ENCODE measurements at regions not wholly inside any gene's neighbourhood (a gene's known extent, or its start where the extent isn't known, plus 50 kb on each side); places are given as distances from the start of the nearest gene placed in this dataset.
"Not testable (repeated sequence)": the region's sequence is repeated elsewhere in the genome, so short reads cannot be mapped to it uniquely, and the experiment has no call there.

DNA sequence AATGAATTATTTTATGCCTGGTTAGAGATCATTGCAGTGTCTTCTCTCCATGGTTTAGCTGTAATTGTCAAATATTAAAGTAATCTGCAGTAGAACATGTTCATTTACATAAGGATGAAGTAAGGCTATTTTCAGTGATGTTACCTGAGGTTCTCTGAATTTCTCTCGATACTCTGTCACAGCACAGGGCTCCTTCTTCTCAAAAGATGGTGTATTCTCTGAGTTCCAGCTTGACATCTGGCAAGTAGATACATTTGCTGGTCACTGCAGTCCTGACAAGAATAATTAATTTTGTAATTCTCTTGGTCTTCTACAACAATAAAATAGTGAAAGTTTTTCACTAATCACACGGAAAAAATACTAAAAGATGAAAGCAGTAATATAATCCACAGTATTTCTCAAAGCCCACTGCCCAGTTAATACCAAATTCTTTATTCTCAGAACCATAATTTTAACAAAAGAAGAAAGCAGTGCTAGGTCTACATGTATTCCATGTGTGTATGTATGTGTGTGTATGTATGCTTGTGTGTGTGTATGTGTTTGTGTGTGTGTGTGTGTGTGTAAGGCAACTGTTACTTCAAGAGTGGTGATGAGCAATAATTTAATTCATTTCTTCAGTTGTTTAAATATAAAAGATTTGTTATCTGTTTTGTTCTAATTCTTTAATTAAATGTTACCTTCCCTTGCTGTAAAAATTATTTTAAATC lies 1165.5 kb upstream of the SLC39A10 start:
- DNase-seq (ENCODE audit: extremely low read depth, low read depth) = no peak

- DNase-seq (ENCODE audit: extremely low read depth, low read depth) = no peak
Observed at GRCh38 chr2:194486326-194486725, 1170.7 kb upstream of the SLC39A10 start.

DNA sequence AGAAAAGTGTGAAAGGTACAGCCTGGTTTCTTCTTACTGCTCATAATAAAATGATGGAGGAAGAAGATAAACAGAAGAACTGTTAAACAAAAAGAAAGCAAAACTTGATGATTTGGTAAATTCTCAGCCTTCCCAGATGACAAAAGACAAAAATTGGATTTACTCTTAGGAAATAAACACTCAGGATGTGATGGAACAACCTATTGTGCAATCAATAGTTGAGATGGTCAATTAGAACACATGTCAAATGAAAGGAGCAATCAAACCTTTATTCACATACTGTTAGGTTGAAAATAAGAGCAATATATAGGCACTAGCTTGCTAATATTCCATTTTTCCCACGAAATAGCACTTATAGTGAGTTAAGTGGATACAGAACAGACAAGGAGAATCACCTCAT lies 1174.0 kb upstream of the SLC39A10 start:
- no peak for DNase-seq (ENCODE audit: extremely low read depth, low read depth)

GRCh38 chr2:194465641-194466040 lies 1191.4 kb upstream of the SLC39A10 start:
- no peak for DNase-seq (ENCODE audit: extremely low read depth, low read depth)

- no peak for DNase-seq (ENCODE audit: extremely low read depth, low read depth)
Observed at GRCh38 chr2:194464964-194465638, 1191.9 kb upstream of the SLC39A10 start.

GRCh38 chr2:194462883-194463282 lies 1194.1 kb upstream of the SLC39A10 start:
- not testable (repeated sequence) for DNase-seq (ENCODE audit: extremely low read depth, low read depth)

- DNase-seq (ENCODE audit: extremely low read depth, low read depth) = no peak
Observed at GRCh38 chr2:194455358-194455757, 1201.7 kb upstream of the SLC39A10 start.

GRCh38 chr2:194452504-194452903 lies 1204.5 kb upstream of the SLC39A10 start:
- DNase-seq (ENCODE audit: extremely low read depth, low read depth) = no peak

GRCh38 chr2:194445226-194445625 lies 1211.8 kb upstream of the SLC39A10 start:
- no peak for DNase-seq (ENCODE audit: extremely low read depth, low read depth)

DNA sequence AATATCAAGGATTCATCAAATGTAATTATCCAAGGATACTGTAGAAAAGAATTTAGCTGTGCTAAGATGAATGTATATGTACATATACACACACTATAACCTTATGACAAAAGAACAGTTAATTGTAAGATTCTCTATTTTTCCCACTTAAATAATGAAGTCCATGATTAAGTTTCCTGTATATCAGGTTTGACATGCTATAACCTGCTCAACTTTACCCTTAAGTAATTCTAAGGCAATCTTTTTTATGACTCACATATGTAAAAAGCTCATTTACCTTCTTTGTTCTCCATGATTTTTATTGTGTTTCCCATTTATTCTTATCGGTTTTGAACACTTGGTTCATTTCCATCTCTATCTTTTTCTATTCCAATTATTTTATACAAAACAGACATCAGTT lies 1213.1 kb upstream of the SLC39A10 start:
- no peak for DNase-seq (ENCODE audit: extremely low read depth, low read depth)

DNA sequence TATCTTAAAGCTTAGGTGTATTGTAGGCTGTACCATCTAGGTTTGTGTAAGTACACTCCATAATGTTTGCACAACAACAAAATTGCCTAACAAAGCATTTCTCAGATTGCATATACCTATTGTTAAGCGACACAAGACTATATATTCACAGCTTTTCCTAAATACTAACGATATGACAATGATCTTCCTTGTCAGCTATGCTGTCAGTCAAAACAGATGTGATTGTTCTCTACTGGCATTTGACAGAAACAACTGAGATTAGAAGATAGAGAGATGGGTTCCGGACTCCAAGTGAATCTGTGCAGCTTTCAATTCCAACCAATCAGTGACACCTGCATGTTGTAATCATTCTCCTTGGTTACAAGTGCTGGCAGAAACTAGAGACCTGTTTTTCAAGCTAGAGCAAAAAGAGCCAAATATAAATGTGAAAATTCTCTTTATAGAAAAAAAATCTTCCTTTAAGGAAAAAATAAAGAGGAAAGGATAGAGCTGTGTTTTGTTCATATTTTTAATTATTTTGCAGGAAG lies 1232.3 kb upstream of the SLC39A10 start:
- no peak for DNase-seq (ENCODE audit: extremely low read depth, low read depth)

GRCh38 chr2:194411221-194411620 lies 1245.8 kb upstream of the SLC39A10 start:
- DNase-seq (ENCODE audit: extremely low read depth, low read depth) = no peak

DNA sequence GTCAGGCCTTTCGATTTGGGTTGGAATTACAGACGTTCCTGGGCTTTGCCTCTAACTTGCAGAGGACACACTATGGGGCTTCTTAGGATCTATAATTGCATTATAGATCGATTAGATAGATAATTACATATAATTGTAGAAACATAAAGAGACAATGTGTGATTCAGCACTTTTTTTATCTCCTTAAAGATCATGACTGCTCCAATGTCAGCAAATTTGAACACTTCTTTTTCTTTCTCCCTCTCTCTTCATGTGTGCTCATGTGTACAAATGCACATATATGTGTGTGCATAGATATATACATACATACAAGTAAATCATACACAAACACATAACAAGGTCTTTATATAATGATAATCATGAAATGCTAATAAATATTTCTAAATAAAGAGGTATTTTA lies 1261.2 kb upstream of the SLC39A10 start:
- no peak for DNase-seq (ENCODE audit: extremely low read depth, low read depth)

DNA sequence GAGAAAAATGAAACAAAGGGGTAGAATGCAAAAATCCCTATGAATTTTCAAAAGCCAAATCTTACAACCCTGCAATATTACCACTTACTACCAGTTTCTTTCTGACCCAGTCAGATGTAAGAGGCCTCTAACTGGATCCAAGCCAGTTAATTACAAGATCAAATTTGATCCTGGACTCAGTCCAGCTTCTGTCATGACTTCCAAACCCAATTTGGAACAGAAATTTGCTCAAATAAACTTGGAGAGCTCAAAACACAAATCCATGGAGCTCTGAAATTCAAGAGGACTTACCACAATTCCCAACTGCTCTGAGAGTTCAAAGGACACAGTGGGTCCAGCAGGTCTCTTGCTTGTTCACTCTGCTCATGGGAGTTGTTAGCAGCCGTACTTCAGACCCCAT lies 1271.7 kb upstream of the SLC39A10 start:
- no peak for DNase-seq (ENCODE audit: extremely low read depth, low read depth)

- no peak for DNase-seq (ENCODE audit: extremely low read depth, low read depth)
Observed at GRCh38 chr2:194383401-194383800, 1273.6 kb upstream of the SLC39A10 start.

- DNase-seq (ENCODE audit: extremely low read depth, low read depth) = no peak
Observed at GRCh38 chr2:194382221-194382620, 1274.8 kb upstream of the SLC39A10 start.

DNA sequence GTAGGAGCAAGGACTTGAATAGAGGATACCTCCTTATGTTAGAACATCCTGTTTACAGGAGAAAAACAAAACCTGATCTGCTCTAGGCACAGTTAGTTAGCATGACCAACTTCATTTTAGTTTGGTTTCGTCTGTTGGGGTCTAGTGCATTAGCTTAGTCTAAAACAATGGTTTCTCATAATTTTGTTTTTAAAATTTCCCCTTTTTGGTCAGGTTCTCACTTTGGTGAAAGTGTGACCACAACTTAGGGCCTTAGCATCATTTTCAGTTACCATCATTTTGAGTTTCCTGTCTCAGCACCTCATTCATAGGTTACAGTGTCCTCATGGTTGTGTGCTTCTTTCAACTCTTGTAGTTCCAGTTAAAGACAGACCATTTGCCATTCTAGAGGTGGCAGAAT lies 1277.0 kb upstream of the SLC39A10 start:
- no peak for DNase-seq (ENCODE audit: extremely low read depth, low read depth)

DNA sequence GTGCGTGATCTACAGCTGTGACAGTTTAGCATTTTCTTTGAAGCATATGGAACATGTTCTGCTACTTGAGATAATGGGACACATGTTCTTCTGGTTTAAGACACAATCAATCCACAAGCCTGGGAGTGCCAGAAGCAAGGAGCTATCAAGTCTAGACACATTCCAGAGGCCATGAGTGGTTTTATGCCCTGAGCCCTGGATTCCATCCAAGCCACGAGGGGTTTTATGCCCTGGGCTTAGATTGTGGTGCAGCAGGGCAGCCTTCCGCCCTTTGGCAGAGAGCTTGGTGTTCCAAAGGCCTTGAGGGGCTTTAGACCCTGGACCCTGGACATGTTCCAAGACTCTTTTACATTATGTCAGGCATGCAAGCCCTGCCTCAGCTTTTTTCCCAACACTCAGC lies 1289.6 kb upstream of the SLC39A10 start:
- not testable (repeated sequence) for DNase-seq (ENCODE audit: extremely low read depth, low read depth)

- no peak for DNase-seq (ENCODE audit: extremely low read depth, low read depth)
Observed at GRCh38 chr2:194363878-194364277, 1293.1 kb upstream of the SLC39A10 start.

- DNase-seq (ENCODE audit: extremely low read depth, low read depth) = no peak
Observed at GRCh38 chr2:194363295-194363694, 1293.7 kb upstream of the SLC39A10 start.

GRCh38 chr2:194352505-194352904 lies 1304.5 kb upstream of the SLC39A10 start:
- DNase-seq (ENCODE audit: extremely low read depth, low read depth) = no peak

GRCh38 chr2:194346193-194346592 lies 1310.8 kb upstream of the SLC39A10 start:
- DNase-seq (ENCODE audit: extremely low read depth, low read depth) = no peak

Measured in NCI-H460 (cell line).